ENCODE measurements at regions not wholly inside any gene's neighbourhood (a gene's known extent, or its start where the extent isn't known, plus 50 kb on each side); places are given as distances from the start of the nearest gene placed in this dataset.
A peak's percentile ranks its signal among the peaks of the same experiment; 100 is the strongest.

DNA sequence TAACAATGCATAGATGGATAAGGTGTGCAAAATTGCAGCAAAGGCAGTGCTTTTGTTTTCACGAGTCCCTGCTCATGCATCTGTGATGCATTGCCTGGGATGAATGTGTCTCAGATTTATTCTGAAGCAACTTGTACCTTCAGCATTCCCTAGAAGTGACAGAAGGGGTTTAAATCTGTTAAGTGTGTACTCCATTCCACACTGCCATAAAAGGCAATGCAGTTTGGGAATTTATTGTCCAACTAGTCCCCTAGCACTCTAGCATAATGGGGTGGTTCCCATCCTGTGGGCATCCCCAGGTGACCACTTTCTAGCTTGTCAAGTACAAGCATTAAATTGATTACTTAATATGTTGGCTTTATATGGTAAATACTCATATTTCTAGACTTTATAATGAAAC lies 306.5 kb upstream of the CBLB start:
- no peak for DNase-seq (ENCODE audit: low read depth in 2 of 2)

DNA sequence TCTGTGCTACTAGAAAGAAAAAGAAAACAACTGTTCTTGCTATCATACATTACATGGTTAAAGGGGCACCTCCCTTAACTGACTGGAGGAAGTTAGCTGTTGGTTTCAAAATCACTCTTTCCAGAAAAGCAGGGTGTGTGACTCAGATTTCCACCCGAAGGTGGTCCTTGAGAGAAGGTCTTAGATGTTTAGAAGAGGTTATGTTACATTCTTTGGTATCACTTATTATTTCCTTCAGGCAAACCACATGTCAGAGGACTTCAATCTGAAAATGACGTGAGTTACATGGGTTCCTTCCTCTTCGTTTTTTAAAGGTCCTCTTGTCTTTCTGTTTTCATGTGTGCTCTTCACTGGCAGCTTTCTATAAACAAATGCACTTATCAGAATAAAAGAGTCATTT lies 307.9 kb upstream of the CBLB start:
- DNase-seq (ENCODE audit: low read depth in 2 of 2), result peak in 1 of 2 donors; percentile 48

DNA sequence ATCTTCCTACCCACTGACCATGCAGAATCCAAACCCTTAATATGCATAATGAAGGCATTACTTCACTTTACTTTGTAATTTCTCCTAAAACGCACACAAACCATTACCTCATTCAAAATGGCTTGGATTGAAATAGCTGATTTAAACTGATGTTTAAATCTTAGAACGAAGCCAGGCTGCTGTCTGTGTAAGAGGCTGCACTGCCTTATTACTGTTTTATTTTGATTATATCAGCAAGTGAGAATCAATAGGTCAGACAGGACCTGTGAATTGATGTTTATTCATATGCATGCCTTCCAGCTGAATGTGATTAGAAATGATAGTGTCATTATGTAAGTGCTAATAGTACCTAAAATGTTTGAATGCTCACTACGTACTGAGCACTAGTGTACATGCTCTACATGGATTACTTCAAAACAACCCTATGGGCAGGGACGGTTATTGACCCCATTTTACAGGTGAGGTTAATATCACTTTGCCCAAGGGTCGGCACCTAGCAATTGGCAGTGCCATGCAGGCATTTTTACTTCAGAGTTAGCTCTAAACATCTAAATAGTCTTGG lies 314.2 kb upstream of the CBLB start:
- no peak for DNase-seq (ENCODE audit: low read depth in 2 of 2)

DNA sequence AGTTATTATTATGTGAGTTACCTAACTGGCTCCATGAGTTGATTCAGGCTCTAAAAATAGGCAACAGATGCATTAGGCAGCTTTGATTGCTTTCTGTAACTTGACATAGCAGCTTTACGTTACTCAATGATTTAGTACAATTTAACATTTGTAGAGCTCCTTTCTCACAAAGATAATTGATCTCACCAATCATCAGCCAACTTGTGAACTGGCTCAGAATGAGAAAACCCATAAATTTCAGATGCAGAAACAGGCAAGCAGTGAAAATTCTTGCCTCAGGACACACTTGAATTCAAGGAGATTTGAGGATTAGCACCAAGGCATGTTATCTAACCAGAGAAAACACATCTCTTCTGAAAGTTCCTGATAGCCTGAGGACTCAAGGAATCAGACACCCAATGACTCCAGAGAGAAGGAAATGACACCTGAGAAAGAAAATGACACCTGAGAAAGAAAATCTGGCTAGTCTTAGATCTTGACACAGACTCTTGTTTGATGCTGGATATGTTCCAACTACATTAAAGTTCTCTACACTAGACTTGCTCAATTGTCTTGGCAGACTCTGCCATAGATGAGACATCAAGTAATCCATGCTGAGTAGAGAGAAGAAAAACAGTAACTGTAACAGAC lies 315.1 kb upstream of the CBLB start:
- no peak for DNase-seq (ENCODE audit: low read depth in 2 of 2)

DNA sequence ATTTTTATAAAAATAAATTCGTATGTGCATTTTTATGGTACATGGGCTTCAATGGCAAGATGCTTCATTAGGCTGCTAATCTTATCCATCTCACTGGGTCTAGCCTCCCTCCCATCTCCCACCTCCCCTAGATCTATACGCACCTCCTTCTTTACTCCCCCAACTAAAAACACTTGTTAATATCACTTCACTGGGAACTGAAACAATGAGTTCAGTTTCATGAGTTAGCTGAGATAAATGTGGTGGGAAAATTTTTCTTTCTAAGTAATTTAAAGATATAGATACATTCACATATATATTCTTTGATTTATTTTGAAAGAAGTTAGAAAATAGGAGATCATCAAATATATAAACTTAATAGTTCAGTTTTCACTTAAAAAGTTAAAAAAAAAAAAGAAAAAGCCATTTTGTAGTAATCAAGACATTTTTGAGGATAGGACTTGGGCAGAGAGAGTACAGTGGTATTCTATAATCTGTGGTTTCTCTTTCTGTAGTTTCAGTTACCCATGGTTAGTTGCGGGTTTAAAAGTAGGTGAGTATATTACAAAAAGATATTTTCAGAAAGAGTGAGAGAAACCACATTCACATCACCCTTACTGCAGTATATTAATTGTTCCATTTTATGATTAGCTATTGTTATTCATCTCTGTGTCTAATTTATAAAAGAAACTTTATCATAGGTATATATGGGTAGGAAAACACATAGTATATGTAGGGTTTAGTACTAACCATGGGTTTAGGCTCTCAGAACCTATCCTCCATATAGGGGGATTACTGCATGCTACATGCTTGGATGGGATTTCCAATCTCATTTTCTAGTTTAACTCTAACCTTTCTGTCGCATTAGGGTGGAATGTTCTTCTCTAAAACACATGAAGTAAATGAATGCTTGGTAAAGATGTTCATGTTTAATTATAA lies 316.0 kb upstream of the CBLB start:
- no peak for DNase-seq (ENCODE audit: low read depth in 2 of 2)

DNA sequence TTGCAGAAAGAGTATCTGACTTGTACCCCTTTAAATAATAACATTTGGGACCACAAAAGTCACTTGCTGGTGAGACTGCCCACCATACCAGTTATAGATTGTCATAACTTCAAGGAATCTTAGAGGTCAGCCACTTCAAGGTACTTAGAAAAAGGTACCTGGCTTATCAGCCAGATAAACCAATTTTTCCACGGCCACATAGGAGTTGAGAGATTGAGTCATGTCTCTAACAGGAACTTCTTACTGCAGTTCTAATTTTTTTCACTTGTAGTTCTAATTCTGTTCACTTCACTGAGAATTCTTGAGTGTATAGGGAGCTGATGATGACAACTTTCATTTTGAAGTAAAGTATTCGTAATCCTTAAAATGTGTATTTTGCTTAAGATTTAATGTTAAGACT lies 317.1 kb upstream of the CBLB start:
- DNase-seq (ENCODE audit: low read depth in 2 of 2), result no peak

DNA sequence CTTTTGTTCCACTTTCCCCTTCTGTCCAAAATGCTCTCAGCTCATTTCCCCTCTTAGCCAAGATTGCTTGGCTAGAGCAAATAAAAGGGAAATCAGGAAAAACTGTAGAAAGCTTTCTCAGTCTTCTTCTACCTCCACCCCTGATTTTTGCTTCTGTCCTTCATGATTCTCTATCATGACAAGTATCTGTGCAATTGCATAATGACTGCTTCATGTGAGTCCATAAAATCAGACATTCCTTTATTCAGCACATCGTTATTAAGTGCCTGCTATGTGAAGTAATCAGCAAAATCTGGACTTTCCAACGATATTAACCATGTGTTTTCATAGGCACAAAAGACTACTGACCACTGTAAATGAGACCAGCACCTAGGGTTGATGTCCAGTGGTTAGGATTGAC lies 321.5 kb upstream of the CBLB start:
- DNase-seq (ENCODE audit: low read depth in 2 of 2), result no peak

DNA sequence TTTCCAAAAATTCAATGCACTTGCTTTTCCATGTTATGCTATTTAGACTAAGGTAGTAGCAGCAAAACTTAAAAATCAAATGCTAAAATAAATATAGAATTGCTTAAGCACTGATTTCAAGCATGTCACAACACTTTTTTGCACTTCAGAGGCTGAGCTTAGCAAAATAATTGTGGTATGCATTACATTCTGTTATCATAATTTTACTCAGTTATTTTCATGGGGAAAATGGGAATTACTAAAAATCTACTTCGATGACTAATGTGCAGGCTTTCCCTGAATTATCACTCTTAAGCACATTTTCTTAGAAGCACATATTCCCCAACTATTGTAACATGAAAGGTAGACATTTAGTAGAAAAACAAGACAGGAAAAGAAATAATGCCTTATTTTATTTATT lies 322.4 kb upstream of the CBLB start:
- DNase-seq (ENCODE audit: low read depth in 2 of 2), result no peak

DNA sequence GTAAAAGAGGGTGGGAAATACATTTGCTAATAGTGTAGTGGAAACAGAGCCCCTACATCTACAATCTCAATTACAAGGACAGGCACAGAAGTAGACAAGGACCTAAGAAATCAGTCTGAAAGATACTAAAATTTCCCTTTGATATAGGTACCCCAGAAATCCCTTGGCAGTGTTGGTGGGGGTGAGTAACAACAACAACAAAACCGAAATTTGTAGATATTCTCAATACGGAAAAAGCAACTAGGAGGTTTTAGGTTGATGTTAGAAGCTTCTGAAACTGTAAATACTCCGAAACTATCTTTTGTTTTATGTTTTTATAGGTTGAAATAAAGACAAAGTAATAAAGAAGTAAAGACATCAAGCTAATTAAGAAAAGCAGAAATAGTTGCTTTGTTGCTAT lies 323.1 kb upstream of the CBLB start:
- DNase-seq (ENCODE audit: low read depth in 2 of 2), result no peak

DNA sequence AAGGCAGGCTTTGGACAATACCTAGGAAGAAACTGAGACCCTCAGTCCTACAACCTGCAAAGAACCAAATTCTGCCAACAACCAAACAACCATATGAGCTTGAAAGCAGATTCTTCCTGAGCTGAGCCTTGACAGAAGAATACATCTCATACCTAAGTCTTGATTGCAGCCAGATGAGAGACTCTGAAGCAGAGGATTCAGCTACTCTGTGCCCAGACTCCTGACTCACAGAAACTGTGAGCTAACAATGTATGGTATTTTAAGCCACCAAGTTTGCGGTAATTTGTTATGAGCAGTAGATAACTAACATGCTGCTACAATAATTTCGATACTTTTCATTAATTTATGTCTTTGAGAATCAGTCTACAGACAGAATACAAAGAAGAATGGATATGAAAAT lies 325.1 kb upstream of the CBLB start:
- no peak for DNase-seq (ENCODE audit: low read depth in 2 of 2)

DNA sequence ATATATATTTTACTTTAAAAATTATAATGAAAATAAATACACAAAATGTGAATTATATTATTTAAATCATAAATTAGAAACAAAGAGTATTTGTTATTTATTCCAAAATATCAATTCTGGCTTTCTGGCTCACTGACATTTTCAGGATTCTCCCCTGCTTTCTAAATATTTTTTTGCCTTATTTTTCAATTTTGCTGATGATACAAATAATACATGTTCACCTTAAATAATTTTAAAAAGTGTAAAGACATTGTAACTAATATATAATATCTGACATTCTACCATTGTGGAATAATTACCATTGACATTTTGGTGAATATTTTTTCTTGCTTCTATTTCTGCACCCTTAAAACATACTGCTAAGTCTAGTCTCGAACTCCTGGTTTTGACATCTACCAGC lies 325.9 kb upstream of the CBLB start:
- DNase-seq (ENCODE audit: low read depth in 2 of 2), result no peak

DNA sequence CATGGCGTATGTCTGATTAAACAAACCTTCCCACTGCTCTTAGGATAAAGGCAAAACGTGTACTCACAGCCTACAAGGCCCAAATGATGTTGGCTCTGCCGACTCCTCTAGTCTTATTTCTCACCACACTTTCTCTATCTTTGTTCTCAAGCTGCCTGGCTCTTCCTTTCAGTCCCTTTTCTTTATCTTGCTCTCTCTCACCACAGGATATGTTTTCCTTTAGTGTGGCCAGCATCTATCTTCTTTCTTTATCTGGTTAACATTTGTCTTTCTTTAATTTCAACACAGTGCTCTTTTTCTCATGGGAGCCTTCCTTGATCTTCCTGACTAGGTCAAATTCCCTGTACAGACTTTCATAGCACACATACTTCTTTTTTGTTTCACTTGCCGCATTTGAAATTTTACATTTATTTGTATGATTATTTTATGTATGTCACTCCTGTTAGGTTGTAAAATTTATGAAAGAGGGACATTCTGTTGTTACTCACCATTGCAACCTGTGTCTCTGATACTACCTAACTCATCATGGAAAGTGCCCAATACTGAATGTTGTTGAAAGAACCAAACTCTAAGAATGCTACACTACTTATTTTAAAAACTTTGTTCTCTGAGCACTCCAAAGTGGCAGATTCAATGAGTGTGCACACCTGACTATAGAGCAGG lies 328.9 kb upstream of the CBLB start:
- no peak for DNase-seq (ENCODE audit: low read depth in 2 of 2)

DNA sequence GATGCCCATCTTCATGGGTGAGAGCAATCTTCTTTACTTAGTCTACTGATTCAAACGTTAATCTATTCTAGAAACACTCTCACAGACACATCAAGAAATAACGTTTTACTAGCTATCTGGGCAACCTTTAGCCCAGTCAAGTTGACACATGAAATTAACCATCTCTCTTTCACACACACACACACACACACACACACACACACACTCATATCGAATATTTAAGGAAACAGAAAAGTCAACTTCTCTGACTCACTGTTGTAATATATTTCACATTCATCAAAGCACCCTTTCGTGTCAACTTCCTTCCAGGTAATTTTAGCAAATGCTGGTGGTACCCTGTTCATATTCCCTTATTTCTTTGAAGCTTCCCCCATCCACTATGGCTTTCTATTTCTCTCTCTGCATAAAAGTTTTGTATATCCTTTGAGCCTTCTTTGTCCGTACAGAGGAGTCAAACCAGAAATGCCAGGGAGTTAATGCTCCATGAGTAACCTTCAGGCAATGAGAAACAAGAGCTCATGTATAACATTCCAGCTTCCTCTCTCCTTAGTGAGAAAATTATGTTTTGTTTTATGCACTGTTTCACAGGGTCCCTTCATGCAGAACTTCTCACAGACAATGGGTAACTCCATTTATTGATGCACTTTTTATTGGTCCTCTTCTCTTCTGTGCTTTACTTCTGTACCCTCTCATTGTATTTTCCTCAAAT lies 335.5 kb upstream of the CBLB start:
- no peak for DNase-seq (ENCODE audit: low read depth in 2 of 2)

DNA sequence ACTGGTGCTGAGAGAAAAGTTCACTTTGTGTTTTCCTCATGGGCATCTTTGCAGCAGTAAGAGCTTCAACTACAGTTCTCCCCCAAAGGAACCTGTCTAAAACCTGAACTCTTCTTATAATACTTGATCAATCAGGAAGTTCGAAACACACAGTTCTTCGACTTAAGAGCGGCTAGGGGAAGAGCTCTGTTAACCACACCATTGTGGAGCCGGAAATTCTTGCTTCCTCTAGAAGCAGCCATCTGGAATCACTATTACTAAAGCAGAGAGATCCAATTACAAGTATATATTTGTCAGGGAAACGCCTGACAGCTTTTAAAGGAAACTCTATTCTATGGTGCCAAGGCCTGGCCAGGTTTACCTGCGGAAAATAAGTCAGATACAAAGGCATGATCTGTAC lies 337.3 kb upstream of the CBLB start:
- DNase-seq (ENCODE audit: low read depth in 2 of 2), result no peak

DNA sequence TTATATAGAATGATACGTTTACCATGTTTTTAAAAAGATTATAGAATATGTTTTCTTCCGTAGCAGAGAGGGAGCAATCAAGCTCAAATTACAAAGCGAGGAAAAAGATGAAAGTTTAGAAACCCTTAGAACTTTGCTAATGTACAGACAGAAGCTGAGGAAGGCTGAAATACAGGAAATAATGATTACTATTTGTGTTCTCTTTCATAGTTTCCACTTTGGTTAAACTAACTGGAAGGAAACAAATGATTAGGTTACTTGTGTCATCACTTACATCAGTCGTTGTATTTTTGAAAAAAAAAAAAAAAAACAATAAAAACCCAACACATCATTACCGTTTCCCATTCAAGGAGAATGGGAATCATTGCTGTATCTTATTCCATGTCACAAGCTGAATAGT lies 337.8 kb upstream of the CBLB start:
- DNase-seq (ENCODE audit: low read depth in 2 of 2), result no peak

DNA sequence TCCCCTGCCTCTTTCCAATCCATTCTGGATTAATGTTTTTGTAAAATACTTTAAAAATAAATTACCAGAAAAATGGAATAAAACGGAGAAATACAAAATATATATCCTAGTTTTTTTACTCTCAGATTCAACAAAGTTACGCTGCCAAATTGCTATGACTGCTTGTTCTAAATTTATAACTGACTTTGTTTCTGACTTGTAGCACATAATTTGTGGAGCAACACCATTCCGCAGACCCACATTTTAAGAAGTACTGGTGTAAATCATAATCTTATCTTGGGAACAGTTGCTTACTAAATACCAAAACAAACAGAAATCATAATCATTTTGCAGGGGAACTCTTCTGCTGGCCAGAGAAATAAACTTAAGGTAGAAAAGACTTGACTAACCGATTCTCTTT lies 339.4 kb upstream of the CBLB start:
- no peak for DNase-seq (ENCODE audit: low read depth in 2 of 2)

DNA sequence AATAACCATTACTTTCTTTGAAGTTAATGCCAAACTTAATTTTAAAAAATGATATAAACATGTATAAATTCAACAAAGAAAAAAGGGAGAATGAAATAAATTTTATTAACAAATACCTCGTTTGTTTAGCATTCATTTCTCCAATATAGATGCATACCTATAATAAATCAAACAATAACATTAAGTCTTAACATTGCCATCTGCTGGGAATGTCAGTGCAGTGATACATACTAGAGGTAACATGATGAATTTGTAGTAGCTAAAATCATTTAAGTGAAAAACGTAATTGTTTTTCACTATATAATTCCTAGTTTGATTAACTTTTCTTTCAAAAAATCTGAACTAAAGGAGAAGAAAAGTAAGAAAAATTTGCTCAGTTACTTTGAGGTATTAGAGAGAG lies 340.2 kb upstream of the CBLB start:
- no peak for DNase-seq (ENCODE audit: low read depth in 2 of 2)

DNA sequence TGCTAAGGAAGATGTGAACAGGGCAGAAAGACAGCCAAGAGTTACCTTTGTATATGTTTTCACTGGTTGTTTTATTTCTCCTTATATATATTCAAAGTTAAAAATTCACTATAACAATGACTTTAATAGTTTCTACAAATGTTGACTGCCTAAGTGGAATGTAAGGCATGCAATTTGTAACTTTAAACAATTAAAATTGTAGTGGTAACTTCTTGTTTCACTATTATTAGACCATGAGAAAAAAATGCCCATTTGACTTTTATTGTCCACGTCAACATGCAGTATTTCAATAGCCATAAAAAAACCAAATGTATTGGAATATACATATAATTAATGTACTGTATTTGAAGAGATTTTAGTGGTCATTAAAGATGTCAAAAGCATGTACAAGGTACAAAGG lies 340.7 kb upstream of the CBLB start:
- no peak for DNase-seq (ENCODE audit: low read depth in 2 of 2)

DNA sequence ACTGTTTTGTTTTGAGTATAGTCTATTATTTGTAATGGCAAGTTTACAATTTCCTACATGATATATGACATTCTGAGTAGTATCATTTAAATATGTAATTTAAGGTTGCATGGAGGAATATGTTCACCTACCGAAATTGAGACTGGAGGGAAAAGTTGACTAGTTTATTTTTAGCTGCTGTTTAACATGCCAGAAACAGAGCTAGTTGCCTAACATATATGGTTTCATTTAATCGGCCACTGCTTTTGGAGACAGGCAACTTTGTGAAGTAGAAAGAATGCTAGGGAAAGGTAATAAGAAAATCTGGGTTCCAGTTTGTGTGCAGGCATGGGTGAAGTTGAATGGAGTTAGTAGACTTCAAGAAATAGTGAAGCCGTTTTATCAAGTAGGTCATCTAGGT lies 342.1 kb upstream of the CBLB start:
- no peak for DNase-seq (ENCODE audit: low read depth in 2 of 2)

DNA sequence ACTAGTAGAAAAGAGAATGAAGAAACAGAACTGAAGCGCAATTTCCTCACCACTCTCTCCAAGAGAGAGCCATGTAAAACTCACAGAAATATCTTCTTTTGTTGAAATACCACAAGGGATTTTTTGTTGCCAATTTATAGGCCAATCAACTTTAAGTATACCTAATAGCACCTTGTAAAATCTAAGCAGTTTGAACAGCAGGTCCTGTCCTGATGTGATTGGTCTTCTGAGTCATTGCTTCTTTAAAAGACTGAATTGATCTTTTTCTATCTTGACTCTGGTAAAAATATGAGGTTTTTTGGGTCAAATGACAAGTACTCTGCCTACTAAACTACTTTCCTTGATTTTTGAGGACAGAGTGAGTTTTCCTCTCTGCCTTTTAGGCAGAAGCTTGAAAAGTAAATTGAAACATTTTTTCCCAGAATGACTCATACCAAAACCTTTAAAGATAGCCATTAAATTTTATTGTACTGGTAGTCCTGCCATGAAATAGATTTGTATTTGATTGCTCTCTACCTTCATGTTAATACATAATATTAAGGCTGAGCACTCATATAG lies 343.9 kb upstream of the CBLB start:
- no peak for DNase-seq (ENCODE audit: low read depth in 2 of 2)

DNA sequence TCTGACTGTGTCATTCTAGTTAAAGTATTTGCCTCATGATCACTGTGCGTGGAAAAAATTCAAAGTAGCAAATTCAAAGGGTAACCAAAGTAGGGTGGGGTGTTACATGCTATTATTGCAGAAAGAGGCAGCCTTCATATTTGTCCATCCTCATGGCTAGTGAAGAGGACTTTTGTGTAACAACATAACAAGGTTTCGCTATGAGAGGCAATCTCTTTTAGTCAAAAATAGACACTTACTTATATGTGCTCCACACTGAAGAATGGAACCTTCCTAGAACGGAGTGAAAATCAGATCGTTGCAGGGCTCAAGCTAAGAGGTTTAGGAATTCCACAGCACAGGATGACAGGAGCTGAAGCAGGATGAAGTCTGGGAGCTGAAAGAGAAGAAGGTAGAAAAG lies 345.1 kb upstream of the CBLB start:
- DNase-seq (ENCODE audit: low read depth in 2 of 2), result no peak

DNA sequence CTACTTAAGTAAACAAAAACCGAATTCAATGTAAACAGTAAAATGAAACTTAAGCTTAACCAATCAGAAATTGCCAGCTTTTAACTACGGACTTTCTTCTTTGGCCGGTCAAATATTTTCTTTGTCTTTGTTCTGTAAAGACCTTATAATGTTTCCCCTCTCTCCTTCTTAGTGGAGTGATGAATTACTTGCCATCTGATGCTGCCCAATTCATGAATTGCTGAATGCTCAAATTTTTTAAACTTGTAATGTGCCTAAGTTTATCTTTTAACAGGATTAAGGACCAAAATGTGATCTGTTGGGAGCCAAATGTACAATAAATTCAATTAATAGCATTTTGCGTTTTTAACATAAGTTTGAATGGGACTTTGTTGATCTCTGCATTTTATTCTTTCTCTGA lies 345.8 kb upstream of the CBLB start:
- DNase-seq (ENCODE audit: low read depth in 2 of 2), result no peak
